ENCODE measurements at regions not wholly inside any gene's neighbourhood (a gene's known extent, or its start where the extent isn't known, plus 50 kb on each side); places are given as distances from the start of the nearest gene placed in this dataset.

GRCh38 chr22:49408102-49408836 lies 419.4 kb downstream of the BRD1 start:
- Mint-ChIP-seq H3K27ac (no peak overlapping the region), H3K36me3 (peaks cover 3% of the 10 kb centered on the region), H3K4me3 (no peak overlapping the region), H3K27me3 (peaks cover 16% of the 10 kb centered on the region), H3K9me3 (peaks cover 4% of the 10 kb centered on the region), H3K4me1 (peaks cover 2% of the 10 kb centered on the region)
- no peak for DNase-seq (ENCODE audit: low spot score in 2 of 2)
- ATAC-seq (ENCODE audit: low read depth): no peak

DNA sequence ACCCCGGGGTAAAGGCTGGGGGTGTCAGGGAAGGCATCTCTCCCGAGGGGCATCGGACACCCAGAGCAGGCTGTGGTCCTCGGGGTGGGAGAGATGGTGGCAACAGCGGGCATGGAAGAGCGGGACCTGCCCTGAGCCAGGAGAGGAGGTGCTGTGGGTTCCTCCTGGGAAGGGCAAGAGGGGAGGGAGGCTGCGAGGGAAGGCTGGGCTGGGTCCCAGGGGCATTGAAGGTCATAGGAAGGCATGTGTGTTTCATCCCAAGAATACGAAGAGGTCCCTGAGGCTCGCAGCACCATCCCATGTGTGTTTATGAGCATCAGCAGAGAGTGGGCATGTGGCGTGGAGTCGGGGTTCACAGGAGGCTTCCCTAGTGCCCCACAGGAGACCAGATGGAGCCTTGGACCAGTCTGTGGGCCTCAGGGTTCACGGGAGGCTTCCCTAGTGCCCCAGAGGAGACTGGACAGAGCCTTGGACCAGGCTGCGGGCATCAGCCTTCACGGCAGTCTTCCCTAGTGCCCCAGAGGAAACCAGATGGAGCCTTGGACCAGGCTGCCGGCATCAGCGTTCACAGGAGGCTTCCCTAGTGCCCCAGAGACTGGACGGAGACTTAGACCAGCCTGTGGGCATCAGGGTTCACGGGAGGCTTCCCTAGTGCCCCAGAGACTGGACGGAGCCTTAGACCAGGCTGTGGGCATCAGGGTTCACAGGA lies 420.6 kb downstream of the BRD1 start:
- H3K9me3 Mint-ChIP-seq: peaks cover 4% of the 10 kb centered on the region

GRCh38 chr22:49406047-49406650 lies 421.5 kb downstream of the BRD1 start:
- Mint-ChIP-seq H3K4me3 (no peak overlapping the region), H3K36me3 (peaks cover 3% of the 10 kb centered on the region), H3K4me1 (peaks cover 2% of the 10 kb centered on the region), H3K9me3 (peaks cover 4% of the 10 kb centered on the region), H3K27me3 (peaks cover 12% of the 10 kb centered on the region), H3K27ac (no peak overlapping the region)
- ATAC-seq (ENCODE audit: low read depth): no peak
- DNase-seq (ENCODE audit: low spot score in 2 of 2): no peak

More for the DNA sequence above, 420.6 kb downstream of the BRD1 start:
- Mint-ChIP-seq H3K27ac (no peak overlapping the region), H3K4me1 (peaks cover 2% of the 10 kb centered on the region), H3K4me3 (no peak overlapping the region), H3K36me3 (peaks cover 3% of the 10 kb centered on the region), H3K27me3 (peaks cover 14% of the 10 kb centered on the region)
- DNase-seq (ENCODE audit: low spot score in 2 of 2) (no peak), ATAC-seq (ENCODE audit: low read depth) (no peak)

- DNase-seq (ENCODE audit: low spot score in 2 of 2) (no peak), ATAC-seq (ENCODE audit: low read depth) (no peak)
- H3K27me3 Mint-ChIP-seq: peaks cover 11% of the 10 kb centered on the region
- peaks cover 4% of the 10 kb centered on the region for H3K9me3 Mint-ChIP-seq
- H3K36me3 Mint-ChIP-seq: peaks cover 3% of the 10 kb centered on the region
- H3K4me1 Mint-ChIP-seq: peaks cover 2% of the 10 kb centered on the region
- no peak overlapping the region for H3K27ac Mint-ChIP-seq
- no peak overlapping the region for H3K4me3 Mint-ChIP-seq
Observed at GRCh38 chr22:49405590-49405989, 422.1 kb downstream of the BRD1 start.

GRCh38 chr22:49404576-49405241 lies 423.0 kb downstream of the BRD1 start:
- H3K9me3 Mint-ChIP-seq: peaks cover 4% of the 10 kb centered on the region
- no peak for DNase-seq (ENCODE audit: low spot score in 2 of 2)
- peaks cover 11% of the 10 kb centered on the region for H3K27me3 Mint-ChIP-seq
- peaks cover 2% of the 10 kb centered on the region for H3K4me1 Mint-ChIP-seq
- no peak overlapping the region for H3K4me3 Mint-ChIP-seq
- no peak for ATAC-seq (ENCODE audit: low read depth)
- no peak overlapping the region for H3K27ac Mint-ChIP-seq
- H3K36me3 Mint-ChIP-seq: peaks cover 3% of the 10 kb centered on the region

DNA sequence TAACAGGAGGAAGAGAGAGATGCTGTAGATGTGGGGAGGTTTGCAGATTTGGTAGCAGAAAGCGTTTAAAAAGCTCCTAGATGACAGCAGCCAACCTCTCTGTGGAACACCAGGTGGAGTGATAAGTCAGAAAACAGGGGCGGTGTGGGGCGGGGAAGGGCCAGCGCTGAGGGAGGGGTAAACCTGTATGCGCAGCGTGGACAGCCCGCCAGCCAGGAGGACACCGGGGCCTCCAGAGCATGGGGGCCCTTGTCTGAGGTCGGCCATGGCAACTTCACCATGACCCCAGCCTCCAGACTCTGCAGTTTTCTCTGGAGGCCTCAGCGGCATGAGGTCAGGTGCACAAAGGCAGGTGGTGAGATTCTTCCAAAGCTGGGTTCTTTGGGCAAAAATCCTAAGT lies 423.7 kb downstream of the BRD1 start:
- H3K9me3 Mint-ChIP-seq: peaks cover 1% of the 10 kb centered on the region
- H3K4me3 Mint-ChIP-seq: no peak overlapping the region
- peaks cover 8% of the 10 kb centered on the region for H3K27me3 Mint-ChIP-seq
- H3K36me3 Mint-ChIP-seq: no peaks in the 10 kb centered on the region
- ATAC-seq (ENCODE audit: low read depth) (no peak), DNase-seq (ENCODE audit: low spot score in 2 of 2) (no peak)
- H3K4me1 Mint-ChIP-seq: peaks cover 2% of the 10 kb centered on the region
- H3K27ac Mint-ChIP-seq: no peak overlapping the region

DNA sequence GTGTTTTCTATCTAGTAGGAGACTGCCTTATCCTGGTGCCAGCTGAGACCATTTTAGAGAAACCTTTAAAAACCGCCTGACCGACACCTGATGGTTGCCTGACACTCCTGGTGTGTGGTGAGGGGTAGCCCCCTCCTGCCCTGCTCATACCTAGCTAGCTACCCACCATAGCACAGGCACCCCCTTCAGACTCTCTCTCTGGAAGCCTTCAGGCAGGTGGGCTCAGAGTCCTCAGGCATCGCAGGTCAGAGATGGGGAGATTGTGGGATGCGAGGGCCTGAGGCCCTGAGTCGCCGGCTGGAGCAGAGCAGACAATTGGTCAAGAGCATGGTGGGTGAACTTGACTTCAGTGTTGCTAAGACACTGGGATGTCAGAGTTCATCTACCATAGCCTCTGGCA lies 424.6 kb downstream of the BRD1 start:
- H3K27me3 Mint-ChIP-seq: peaks cover 8% of the 10 kb centered on the region
- DNase-seq (ENCODE audit: low spot score in 2 of 2): no peak
- peaks cover 1% of the 10 kb centered on the region for H3K9me3 Mint-ChIP-seq

GRCh38 chr22:49402169-49402568 lies 425.5 kb downstream of the BRD1 start:
- DNase-seq (ENCODE audit: low spot score in 2 of 2) (no peak), ATAC-seq (ENCODE audit: low read depth) (no peak)
- Mint-ChIP-seq H3K27me3 (peaks cover 7% of the 10 kb centered on the region), H3K4me3 (no peak overlapping the region), H3K4me1 (no peaks in the 10 kb centered on the region), H3K9me3 (no peaks in the 10 kb centered on the region), H3K36me3 (no peaks in the 10 kb centered on the region), H3K27ac (no peak overlapping the region)

More for the DNA sequence above, 424.6 kb downstream of the BRD1 start:
- H3K4me3 Mint-ChIP-seq: no peak overlapping the region
- no peak overlapping the region for H3K27ac Mint-ChIP-seq
- no peak for ATAC-seq (ENCODE audit: low read depth)
- no peaks in the 10 kb centered on the region for H3K36me3 Mint-ChIP-seq
- H3K4me1 Mint-ChIP-seq: peaks cover 2% of the 10 kb centered on the region

GRCh38 chr22:49400941-49401598 lies 426.6 kb downstream of the BRD1 start:
- ATAC-seq (ENCODE audit: low read depth): no peak

GRCh38 chr22:49400136-49400940 lies 427.3 kb downstream of the BRD1 start:
- no peak overlapping the region for H3K27ac Mint-ChIP-seq
- H3K4me3 Mint-ChIP-seq: no peak overlapping the region
- H3K36me3 Mint-ChIP-seq: no peaks in the 10 kb centered on the region
- DNase-seq (ENCODE audit: low spot score in 2 of 2): no peak
- H3K4me1 Mint-ChIP-seq: no peaks in the 10 kb centered on the region
- no peak for ATAC-seq (ENCODE audit: low read depth)
- H3K27me3 Mint-ChIP-seq: peaks cover 4% of the 10 kb centered on the region
- H3K9me3 Mint-ChIP-seq: no peaks in the 10 kb centered on the region

More at GRCh38 chr22:49400941-49401598, 426.6 kb downstream of the BRD1 start:
- no peak for DNase-seq (ENCODE audit: low spot score in 2 of 2)
- peaks cover 4% of the 10 kb centered on the region for H3K27me3 Mint-ChIP-seq
- no peaks in the 10 kb centered on the region for H3K4me1 Mint-ChIP-seq
- no peaks in the 10 kb centered on the region for H3K36me3 Mint-ChIP-seq
- H3K27ac Mint-ChIP-seq: no peak overlapping the region
- no peak overlapping the region for H3K4me3 Mint-ChIP-seq
- H3K9me3 Mint-ChIP-seq: no peaks in the 10 kb centered on the region

DNA sequence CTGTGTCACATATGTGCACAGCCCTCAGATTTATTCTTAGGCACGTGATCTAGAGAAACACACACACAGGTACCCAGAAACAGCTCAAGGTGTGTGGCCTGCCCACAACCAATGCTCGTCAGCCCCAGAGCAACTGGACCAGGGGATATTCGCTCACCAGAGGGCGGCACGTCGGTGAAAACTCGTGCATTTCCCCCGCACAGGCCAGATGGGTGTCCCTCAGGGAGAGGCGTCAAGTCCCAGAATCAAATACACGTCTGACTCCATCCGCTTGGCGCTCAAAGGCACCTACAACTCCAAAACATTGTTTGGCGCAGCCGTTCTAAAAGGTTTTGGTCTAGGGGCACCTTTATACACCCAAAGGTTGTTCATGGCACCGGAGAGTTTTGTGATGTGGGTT lies 429.0 kb downstream of the BRD1 start:
- Mint-ChIP-seq H3K27ac (no peak overlapping the region), H3K4me3 (no peak overlapping the region), H3K9me3 (peaks cover 8% of the 10 kb centered on the region), H3K36me3 (no peaks in the 10 kb centered on the region), H3K4me1 (no peaks in the 10 kb centered on the region), H3K27me3 (peaks cover 2% of the 10 kb centered on the region)
- no peak for DNase-seq (ENCODE audit: low spot score in 2 of 2)
- no peak for ATAC-seq (ENCODE audit: low read depth)

GRCh38 chr22:49398115-49398514 lies 429.6 kb downstream of the BRD1 start:
- Mint-ChIP-seq H3K27me3 (peaks cover 2% of the 10 kb centered on the region), H3K4me1 (no peaks in the 10 kb centered on the region), H3K36me3 (no peaks in the 10 kb centered on the region), H3K9me3 (peaks cover 8% of the 10 kb centered on the region), H3K27ac (no peak overlapping the region), H3K4me3 (no peak overlapping the region)
- ATAC-seq (ENCODE audit: low read depth) (no peak), DNase-seq (ENCODE audit: low spot score in 2 of 2) (no peak)

DNA sequence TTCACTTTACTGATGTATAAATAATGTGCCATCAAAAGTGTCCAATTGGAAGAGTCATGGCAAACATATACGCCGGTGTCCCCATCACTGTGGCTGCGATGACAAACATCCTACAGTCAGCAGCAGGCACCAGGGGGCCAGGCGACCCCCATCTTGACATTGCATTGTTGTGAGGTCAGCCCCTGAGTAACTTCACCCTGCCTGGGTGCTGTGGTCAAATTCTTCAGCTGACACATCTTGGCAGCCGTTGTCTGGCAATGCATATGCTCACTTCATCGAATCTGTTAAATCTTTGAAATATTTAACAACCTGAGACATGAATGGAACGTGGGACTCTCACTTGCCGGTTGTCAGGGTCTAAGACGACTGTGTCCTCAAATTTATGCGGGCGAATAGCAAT lies 430.9 kb downstream of the BRD1 start:
- Mint-ChIP-seq H3K27me3 (peaks cover 4% of the 10 kb centered on the region), H3K4me3 (no peak overlapping the region), H3K9me3 (peaks cover 8% of the 10 kb centered on the region), H3K4me1 (no peaks in the 10 kb centered on the region), H3K36me3 (no peaks in the 10 kb centered on the region), H3K27ac (no peak overlapping the region)
- ATAC-seq (ENCODE audit: low read depth): no peak
- DNase-seq (ENCODE audit: low spot score in 2 of 2): no peak
